NCI-H2107 treated with DMSO at 0.1 percent for 48 hours (cell line): ENCODE measurements at regions not wholly inside any gene's neighbourhood (a gene's known extent, or its start where the extent isn't known, plus 50 kb on each side); places are given as distances from the start of the nearest gene placed in this dataset.
"Not testable (repeated sequence)": the region's sequence is repeated elsewhere in the genome, so short reads cannot be mapped to it uniquely, and the experiment has no call there.

Source experiments
- DNase-seq: peaks from one replicate; lab custom pipeline; 2025; ENCODE audit not compliant: unreplicated experiment; lab: John Stamatoyannopoulos, UW

- DNase-seq, result no peak
Observed at GRCh38 chr20:30484009-30484748, 773.3 kb upstream of the DEFB115 start.

GRCh38 chr20:30484749-30485070, 772.8 kb upstream of the DEFB115 start:
- DNase-seq, result no peak

GRCh38 chr20:30485331-30486102, 771.9 kb upstream of the DEFB115 start:
- DNase-seq, result no peak

GRCh38 chr20:30486103-30486478, 771.4 kb upstream of the DEFB115 start:
- no peak for DNase-seq

- not testable (repeated sequence) for DNase-seq
Observed at GRCh38 chr20:30487461-30487860, 770.0 kb upstream of the DEFB115 start.

GRCh38 chr20:30487947-30488926, 769.2 kb upstream of the DEFB115 start:
- DNase-seq, result no peak

GRCh38 chr20:30488941-30489613, 768.4 kb upstream of the DEFB115 start:
- DNase-seq, result no peak

- no peak for DNase-seq
Observed at GRCh38 chr20:30489614-30490003, 767.9 kb upstream of the DEFB115 start.

- no peak for DNase-seq
Observed at GRCh38 chr20:30491016-30491415, 766.4 kb upstream of the DEFB115 start.

GRCh38 chr20:30496656-30497055, 760.8 kb upstream of the DEFB115 start:
- not testable (repeated sequence) for DNase-seq

- not testable (repeated sequence) for DNase-seq
Observed at GRCh38 chr20:30497191-30497590, 760.3 kb upstream of the DEFB115 start.

- DNase-seq, result no peak
Observed at GRCh38 chr20:30499123-30499522, 758.3 kb upstream of the DEFB115 start.

GRCh38 chr20:30499716-30500446, 757.6 kb upstream of the DEFB115 start:
- not testable (repeated sequence) for DNase-seq

GRCh38 chr20:30500447-30500820, 757.0 kb upstream of the DEFB115 start:
- not testable (repeated sequence) for DNase-seq

- no peak for DNase-seq
Observed at GRCh38 chr20:30500829-30501440, 756.5 kb upstream of the DEFB115 start.

- no peak for DNase-seq
Observed at GRCh38 chr20:30502670-30503069, 754.8 kb upstream of the DEFB115 start.

GRCh38 chr20:30503204-30503603, 754.3 kb upstream of the DEFB115 start:
- not testable (repeated sequence) for DNase-seq

- DNase-seq, result no peak
Observed at GRCh38 chr20:30503992-30504570, 753.4 kb upstream of the DEFB115 start.

GRCh38 chr20:30505566-30505965, 751.9 kb upstream of the DEFB115 start:
- DNase-seq, result no peak
